RWPE2 (cell line): ENCODE measurements at regions not wholly inside any gene's neighbourhood (a gene's known extent, or its start where the extent isn't known, plus 50 kb on each side); places are given as distances from the start of the nearest gene placed in this dataset.

Experiments
- ATAC-seq: fragments of 200-7000 bp; cut with Tn5 transposase; 3 replicates; pipeline ENCODE4 v1.9.1; 2021; ENCODE audit warnings: low read depth
- DNase-seq: peaks from one replicate; pipeline ENCODE4 v3.0.0-alpha.2; 2020; ENCODE audit warnings: low spot score
- H3K27ac ChIP-seq: fragments of 450-650 bp; 2 replicates; pipeline ENCODE4 v1.5.1; 2017; ENCODE audit warnings: mild to moderate bottlenecking; ENCODE audit not compliant: poor library complexity, severe bottlenecking
- H3K27me3 ChIP-seq: fragments of 250-450 bp; sonication (Bioruptor Pico); 2 replicates; pipeline ENCODE4 v1.5.1; 2021; ENCODE audit warnings: mild to moderate bottlenecking, moderate library complexity; ENCODE audit not compliant: insufficient read depth, poor library complexity, severe bottlenecking
- H3K36me3 ChIP-seq: fragments of 250-450 bp; sonication (Bioruptor Pico); 2 replicates; pipeline ENCODE4 v1.5.1; 2020; ENCODE audit warnings: low read depth, mild to moderate bottlenecking, moderate library complexity
- H3K4me1 ChIP-seq: fragments of 250-450 bp; sonication (Bioruptor Pico); 2 replicates; pipeline ENCODE4 v1.5.1; 2021; ENCODE audit warnings: mild to moderate bottlenecking, moderate library complexity; ENCODE audit not compliant: insufficient read depth, poor library complexity, severe bottlenecking
- H3K4me3 ChIP-seq: fragments of 250-450 bp; sonication (Bioruptor Pico); 2 replicates; pipeline ENCODE4 v1.5.1; 2021; ENCODE audit warnings: mild to moderate bottlenecking, moderate library complexity; ENCODE audit not compliant: severe bottlenecking
- H3K9me3 ChIP-seq: fragments of 250-450 bp; sonication (Bioruptor Pico); 2 replicates; pipeline ENCODE4 v1.5.1; 2021; ENCODE audit warnings: mild to moderate bottlenecking, moderate library complexity; ENCODE audit not compliant: severe bottlenecking
- CTCF ChIP-seq: fragments of 450-650 bp; IDR thresholded peaks from one replicate; pipeline ENCODE4 v1.5.1; 2017; ENCODE audit warnings: mild to moderate bottlenecking, moderate library complexity; ENCODE audit not compliant: poor library complexity, severe bottlenecking

GRCh38 chrY:12555005-12555404 lies 146.0 kb upstream of the USP9Y start:
- peaks cover 51% of the 10 kb centered on the region for H3K4me1 ChIP-seq
- H3K4me3 ChIP-seq = no peak overlapping the region
- ATAC-seq = peak; percentile 79
- peak overlapping the region; percentile 98 for H3K27ac ChIP-seq
- TF ChIP-seq CTCF = no peak
- no peak for DNase-seq
- no peaks in the 10 kb centered on the region for H3K36me3 ChIP-seq
- no peaks in the 10 kb centered on the region for H3K27me3 ChIP-seq
- no peaks in the 10 kb centered on the region for H3K9me3 ChIP-seq

- DNase-seq (no peak), ATAC-seq (no peak)
- Histone ChIP-seq H3K36me3 (no peaks in the 10 kb centered on the region), H3K27ac (no peak overlapping the region), H3K9me3 (no peaks in the 10 kb centered on the region), H3K27me3 (no peaks in the 10 kb centered on the region), H3K4me1 (peaks cover 27% of the 10 kb centered on the region), H3K4me3 (no peak overlapping the region)
- TF ChIP-seq CTCF = no peak
Observed at GRCh38 chrY:12559007-12559406, 142.0 kb upstream of the USP9Y start.

GRCh38 chrY:12576278-12576677 lies 124.8 kb upstream of the USP9Y start:
- ATAC-seq (peak; percentile 85), DNase-seq (no peak)
- Histone ChIP-seq H3K9me3 (no peaks in the 10 kb centered on the region), H3K27me3 (no peaks in the 10 kb centered on the region), H3K36me3 (no peaks in the 10 kb centered on the region), H3K4me1 (no peaks in the 10 kb centered on the region), H3K4me3 (no peak overlapping the region), H3K27ac (no peak overlapping the region)
- no peak for TF ChIP-seq CTCF

- ATAC-seq = no peak
- H3K36me3 ChIP-seq = no peaks in the 10 kb centered on the region
- no peaks in the 10 kb centered on the region for H3K9me3 ChIP-seq
- no peaks in the 10 kb centered on the region for H3K27me3 ChIP-seq
- no peak for DNase-seq
- peaks cover 6% of the 10 kb centered on the region for H3K4me1 ChIP-seq
- TF ChIP-seq CTCF = no peak
- H3K27ac ChIP-seq = no peak overlapping the region
- no peak overlapping the region for H3K4me3 ChIP-seq
Observed at GRCh38 chrY:12593532-12594216, 107.4 kb upstream of the USP9Y start.

DNA sequence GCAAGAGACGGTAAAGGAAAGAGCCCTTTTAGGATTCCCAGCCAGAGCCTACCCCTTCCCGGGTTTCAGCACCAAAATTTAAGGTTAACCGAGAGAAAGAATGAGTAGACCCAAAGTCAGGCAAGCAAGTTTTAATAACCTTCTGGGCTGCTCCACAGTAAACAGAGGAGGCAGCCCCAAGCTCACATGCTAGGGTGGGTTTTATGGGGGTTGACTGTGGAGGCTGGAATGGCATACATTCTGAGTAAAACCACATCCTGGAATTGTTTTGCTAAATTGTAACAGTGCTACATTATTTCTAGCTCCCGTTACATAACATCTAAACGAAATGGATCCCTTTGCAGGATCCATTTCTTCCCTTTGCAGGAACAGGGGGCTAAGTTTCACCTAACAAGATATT lies 102.2 kb upstream of the USP9Y start:
- H3K4me1 ChIP-seq = peaks cover 4% of the 10 kb centered on the region
- no peak overlapping the region for H3K27ac ChIP-seq
- no peaks in the 10 kb centered on the region for H3K9me3 ChIP-seq
- no peak for TF ChIP-seq CTCF
- DNase-seq = no peak
- H3K36me3 ChIP-seq = no peaks in the 10 kb centered on the region
- H3K4me3 ChIP-seq = no peak overlapping the region
- ATAC-seq = no peak
- H3K27me3 ChIP-seq = no peaks in the 10 kb centered on the region
